HG03439 (cell line): ENCODE measurements at regions not wholly inside any gene's neighbourhood (a gene's known extent, or its start where the extent isn't known, plus 50 kb on each side); places are given as distances from the start of the nearest gene placed in this dataset.

Source experiments
- ATAC-seq: cut with Tn5 transposase; IDR thresholded peaks from one replicate; pipeline ENCODE4 v1.9.1; 2021; ENCODE audit warnings: mild to moderate bottlenecking, moderate library complexity; ENCODE audit not compliant: unreplicated experiment

- ATAC-seq, result no peak
These were observed 84.4 kb upstream of the TNS3 start for GRCh38 chr7:47666164-47666862.

GRCh38 chr7:47664650-47665195 lies 82.8 kb upstream of the TNS3 start:
- ATAC-seq, result no peak

- no peak for ATAC-seq
These were observed 81.9 kb upstream of the TNS3 start for GRCh38 chr7:47663851-47664250.

GRCh38 chr7:47663213-47663612 lies 81.3 kb upstream of the TNS3 start:
- ATAC-seq, result no peak

GRCh38 chr7:47661051-47661714 lies 79.3 kb upstream of the TNS3 start:
- ATAC-seq, result no peak

- ATAC-seq, result no peak
These were observed 78.0 kb upstream of the TNS3 start for GRCh38 chr7:47659664-47660462.

- ATAC-seq, result no peak
These were observed 77.2 kb upstream of the TNS3 start for GRCh38 chr7:47658886-47659635.

- ATAC-seq, result no peak
These were observed 75.2 kb upstream of the TNS3 start for GRCh38 chr7:47657126-47657525.

- no peak for ATAC-seq
These were observed 72.9 kb upstream of the TNS3 start for GRCh38 chr7:47654672-47655298.

GRCh38 chr7:47653550-47654411 lies 71.9 kb upstream of the TNS3 start:
- no peak for ATAC-seq

- no peak for ATAC-seq
These were observed 70.7 kb upstream of the TNS3 start for GRCh38 chr7:47652591-47652990.

GRCh38 chr7:47651355-47652317 lies 69.7 kb upstream of the TNS3 start:
- ATAC-seq, result no peak

GRCh38 chr7:47649919-47650318 lies 68.0 kb upstream of the TNS3 start:
- ATAC-seq, result no peak

- ATAC-seq, result no peak
These were observed 66.5 kb upstream of the TNS3 start for GRCh38 chr7:47648275-47648925.

- no peak for ATAC-seq
These were observed 66.0 kb upstream of the TNS3 start for GRCh38 chr7:47647918-47648250.

GRCh38 chr7:47647181-47647917 lies 65.4 kb upstream of the TNS3 start:
- peak; percentile 71 for ATAC-seq

- ATAC-seq, result no peak
These were observed 61.9 kb upstream of the TNS3 start for GRCh38 chr7:47643716-47644400.
